HG03342 (cell line): ENCODE measurements at regions not wholly inside any gene's neighbourhood (a gene's known extent, or its start where the extent isn't known, plus 50 kb on each side); places are given as distances from the start of the nearest gene placed in this dataset.
"Not testable (repeated sequence)": the region's sequence is repeated elsewhere in the genome, so short reads cannot be mapped to it uniquely, and the experiment has no call there.

Experiments
- ATAC-seq: cut with Tn5 transposase; IDR thresholded peaks from one replicate; pipeline ENCODE4 v1.9.1; 2021; ENCODE audit warnings: mild to moderate bottlenecking, moderate library complexity; ENCODE audit not compliant: unreplicated experiment

DNA sequence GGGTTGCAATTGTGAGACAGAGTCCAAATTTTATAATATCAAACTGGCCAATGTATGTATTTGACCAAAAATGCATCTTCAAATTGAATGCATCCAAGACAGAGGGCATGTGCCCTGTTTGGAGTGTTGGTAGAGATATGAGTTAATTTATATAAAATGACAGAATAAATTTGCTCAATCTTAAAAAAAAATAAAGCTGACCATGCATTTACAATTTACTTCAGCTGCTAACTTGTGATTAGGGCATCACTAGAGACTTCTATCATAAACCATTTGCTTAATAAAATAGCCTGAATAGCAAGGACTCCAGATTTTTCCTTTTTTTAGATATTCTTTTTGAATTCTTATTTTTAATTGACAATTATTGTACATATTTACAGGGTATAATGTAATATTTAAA lies 1345.8 kb downstream of the CDH11 start:
- no peak for ATAC-seq

DNA sequence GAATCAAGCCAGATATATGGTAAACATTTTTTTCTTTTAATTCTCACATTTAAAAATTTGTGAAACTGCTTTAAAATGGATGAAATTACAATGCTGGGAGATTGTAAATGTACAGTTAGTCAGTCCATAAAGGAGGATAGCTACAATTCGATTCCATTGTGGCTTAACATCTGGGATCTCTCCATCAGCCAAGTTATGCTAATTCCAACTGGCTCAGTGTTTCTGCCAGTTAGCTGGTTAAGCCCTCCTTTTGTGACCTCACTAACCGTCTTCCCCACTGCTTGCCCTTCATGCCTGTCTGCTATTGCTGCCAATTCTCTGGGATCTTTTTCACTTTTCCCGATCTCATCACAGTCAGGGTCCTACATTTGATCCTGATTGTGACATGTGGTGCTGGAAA lies 1347.6 kb downstream of the CDH11 start:
- no peak for ATAC-seq

DNA sequence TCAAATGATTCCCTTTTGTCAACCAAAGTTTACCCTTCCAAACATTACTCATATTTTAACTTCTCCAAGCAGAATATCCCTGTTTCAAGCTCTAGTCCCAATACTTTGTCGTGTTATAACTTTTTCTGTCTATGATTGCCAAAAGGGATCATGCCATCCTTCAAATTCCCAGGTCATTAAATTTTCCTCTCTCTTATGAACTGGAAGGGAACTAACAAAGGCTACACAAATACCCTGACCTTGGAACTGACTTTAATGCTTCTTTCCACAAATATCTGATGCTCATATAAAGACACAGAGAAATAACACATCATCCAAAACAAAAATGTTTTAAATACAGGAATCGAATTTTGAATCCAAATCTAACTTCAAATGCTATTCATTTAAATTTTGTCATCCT lies 1352.7 kb downstream of the CDH11 start:
- no peak for ATAC-seq

DNA sequence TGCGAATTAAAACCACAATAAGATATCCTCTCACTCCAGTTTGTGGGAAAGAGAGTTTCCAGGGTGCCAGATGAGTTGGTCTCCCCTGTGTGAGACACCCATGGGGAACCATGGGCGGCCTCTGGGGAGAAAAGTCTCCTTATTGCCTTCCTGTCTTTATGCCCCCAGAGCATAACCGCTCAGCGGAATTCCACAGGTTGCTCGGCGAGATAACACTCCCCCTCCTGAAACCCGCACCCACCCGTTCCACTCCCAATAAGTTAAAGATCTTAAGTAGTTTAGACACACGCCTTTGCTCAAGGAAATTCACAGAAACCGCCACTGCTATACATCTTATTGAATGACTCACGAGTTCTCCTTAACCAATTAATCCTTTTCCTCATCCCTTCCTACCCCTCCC lies 1361.6 kb downstream of the CDH11 start:
- not testable (repeated sequence) for ATAC-seq

DNA sequence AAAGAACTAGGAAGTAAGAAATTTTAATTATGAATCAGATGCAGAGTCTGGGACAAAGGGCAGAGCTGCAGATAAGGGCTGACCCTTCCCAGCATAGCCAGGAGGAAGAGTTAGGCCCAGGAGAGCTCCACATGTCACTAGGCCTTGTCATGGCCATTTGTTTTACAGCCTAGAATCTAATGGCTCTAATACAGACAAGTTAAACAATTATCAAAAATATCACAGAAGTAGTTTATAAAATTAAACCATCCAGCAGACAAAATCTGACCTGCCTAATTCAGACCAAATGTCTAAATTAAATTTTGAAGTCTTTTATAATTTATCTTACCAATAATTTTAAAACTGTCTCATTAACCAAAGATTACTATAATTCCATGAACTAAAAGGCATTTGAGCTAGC lies 1369.5 kb downstream of the CDH11 start:
- ATAC-seq: no peak

DNA sequence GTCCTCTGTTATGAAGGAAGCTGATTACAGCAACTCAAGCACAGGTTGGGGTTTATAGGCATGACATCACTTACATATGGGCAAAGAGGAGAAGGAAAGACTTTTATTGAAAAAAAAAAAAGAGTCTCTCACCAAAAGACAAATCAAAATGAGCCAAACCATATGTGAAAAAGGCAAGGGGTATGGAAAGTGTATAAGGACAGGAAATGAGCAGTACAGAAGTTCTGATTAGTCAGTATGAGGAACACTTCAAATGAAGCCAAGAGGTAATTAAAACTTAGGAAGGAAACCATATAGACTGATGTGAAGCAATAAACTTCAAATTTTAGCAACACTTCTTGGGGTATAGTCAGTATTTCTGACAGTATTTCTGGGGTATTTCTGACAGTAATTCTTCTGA lies 1372.6 kb downstream of the CDH11 start:
- no peak for ATAC-seq

DNA sequence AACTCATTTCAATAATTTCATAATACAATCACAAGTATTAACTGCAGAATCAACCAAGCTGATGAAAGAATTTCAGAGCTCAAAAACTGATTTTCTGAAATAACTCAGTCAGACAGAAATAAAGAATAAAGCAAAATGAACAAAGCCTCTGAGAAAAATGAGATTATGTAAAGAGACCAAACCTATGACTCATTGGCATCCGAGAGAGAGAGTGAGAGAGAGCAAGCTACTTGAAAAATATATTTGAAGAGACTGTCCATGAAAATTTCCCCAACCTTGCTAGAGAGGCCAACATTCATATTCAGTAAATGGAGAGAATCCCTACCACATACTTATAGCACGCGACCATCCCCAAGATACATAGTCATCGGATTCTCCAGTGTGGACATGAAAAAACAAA lies 1376.4 kb downstream of the CDH11 start:
- ATAC-seq: no peak

DNA sequence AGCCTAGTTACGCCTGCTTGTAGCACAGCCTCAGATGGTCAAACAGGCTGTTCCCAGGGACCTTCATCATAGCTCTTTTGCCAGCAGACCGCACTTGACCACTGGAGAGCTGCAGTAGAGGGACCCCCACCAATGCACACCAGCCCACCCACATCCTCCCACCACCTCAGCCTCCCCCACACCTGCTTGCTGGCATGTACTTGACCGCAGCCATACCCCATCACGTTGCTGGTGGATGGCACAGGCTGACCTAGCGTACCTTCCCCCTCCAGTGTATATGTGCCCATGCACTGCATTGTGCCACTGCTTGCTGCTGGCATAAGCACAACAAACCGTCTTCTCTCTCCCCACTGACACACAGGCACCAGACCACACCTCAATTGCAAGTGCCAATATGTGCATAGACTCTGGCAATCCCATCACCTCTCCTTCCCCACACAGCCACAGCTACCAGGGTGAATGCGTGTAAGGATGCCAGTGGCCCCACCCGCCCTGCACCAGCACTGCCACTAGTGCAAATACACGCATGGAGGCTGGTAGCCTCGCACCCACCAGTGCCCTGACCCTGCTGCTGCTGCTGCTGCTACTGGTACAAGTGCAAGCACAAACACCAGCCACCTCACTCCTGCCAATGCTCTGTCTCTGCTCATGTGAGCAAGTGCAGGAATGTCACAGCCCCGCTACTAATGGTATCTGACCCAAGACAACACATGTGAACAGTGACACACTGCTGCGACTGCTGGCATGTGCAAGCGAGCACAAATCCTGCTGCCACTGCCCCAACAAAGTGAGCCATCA lies 1377.6 kb downstream of the CDH11 start:
- no peak for ATAC-seq

DNA sequence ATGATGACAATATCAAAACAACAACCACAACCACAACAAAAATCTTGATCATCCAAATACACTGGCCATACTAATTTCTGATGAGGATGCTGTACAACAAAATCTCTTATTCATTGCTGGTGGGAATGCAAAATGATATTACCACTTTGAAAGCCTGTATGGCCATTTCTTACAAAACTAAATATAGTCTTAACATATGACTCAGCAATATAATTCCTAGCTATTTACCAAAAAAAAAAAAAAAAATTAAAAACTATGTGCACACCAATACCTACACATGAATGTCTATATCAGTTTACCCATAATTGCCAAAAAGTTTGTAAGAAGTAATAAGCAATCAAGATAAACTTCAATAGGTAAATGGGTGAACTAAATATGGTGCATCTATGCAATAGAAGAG lies 1379.7 kb downstream of the CDH11 start:
- ATAC-seq: no peak

DNA sequence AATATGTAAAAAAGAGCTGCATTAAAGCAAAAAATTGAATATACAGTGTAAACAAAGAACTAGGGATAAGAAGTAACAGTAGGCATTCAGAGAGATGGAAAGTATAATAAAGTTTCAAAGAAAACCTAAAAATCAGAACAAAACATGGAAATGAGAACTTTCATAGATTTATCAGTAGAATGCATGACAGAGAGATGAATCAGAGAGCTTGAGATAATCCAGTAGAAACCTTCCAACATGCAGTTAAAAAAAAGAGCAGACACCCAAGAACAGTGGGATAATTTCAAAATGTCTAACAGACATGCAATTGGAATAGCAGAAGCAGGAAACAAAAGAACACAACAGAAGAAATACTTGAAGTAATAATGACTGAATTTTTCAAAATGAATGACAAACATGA lies 1384.2 kb downstream of the CDH11 start:
- no peak for ATAC-seq

DNA sequence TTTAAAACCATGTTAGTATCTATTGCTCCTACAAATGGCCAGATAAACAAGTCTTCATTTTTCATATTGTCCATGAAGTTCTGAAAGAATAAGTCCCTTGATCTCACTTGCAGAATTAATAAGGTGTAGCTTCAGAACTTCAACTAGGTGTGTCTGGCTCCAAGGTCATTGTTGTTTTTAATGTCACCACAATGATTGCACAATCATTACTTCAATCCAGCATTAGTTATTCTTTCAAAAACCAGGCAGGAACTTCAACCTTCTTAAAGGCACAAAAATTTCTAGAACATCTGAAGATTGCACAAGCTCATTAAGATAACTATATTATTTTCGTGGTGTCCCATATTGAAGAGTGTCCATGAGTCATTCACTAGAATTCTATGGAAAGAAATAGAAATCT lies 1386.4 kb downstream of the CDH11 start:
- ATAC-seq: no peak

DNA sequence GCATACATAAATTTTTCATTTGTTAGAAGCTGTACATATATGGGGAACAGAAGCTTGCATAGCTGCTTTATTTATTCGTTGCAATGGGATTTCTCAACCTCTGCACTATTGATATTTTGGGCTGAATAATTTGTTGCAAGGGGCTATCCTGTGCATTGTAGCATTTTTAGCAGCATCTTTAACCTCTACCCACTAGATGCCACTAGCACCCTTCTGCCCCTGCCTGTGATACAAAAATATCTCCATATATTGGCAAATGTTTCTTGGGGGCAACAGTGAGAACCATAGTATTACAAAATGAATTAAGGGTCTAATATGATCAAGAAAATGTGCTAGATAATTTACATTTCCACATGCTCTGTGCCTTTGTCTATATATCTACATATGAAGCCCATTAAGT lies 1401.0 kb downstream of the CDH11 start:
- no peak for ATAC-seq

DNA sequence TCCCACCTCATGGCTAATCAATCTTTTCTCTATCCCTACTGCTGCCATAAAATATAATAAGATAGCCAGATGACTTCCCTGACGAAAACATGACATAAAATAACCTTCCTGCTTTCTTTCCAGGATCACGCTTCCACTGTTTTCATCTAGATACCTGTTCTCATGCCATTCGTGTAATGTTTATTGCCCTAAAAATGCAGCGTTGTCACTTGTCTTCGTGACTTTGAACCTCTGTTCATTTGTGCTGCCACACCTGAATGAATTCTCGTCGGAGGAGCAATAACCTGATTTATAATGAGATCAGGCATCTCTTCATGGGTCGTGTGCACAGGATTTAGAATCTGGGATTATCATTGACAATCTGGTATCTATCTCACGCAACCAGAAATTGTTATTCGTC lies 1401.9 kb downstream of the CDH11 start:
- ATAC-seq: no peak

DNA sequence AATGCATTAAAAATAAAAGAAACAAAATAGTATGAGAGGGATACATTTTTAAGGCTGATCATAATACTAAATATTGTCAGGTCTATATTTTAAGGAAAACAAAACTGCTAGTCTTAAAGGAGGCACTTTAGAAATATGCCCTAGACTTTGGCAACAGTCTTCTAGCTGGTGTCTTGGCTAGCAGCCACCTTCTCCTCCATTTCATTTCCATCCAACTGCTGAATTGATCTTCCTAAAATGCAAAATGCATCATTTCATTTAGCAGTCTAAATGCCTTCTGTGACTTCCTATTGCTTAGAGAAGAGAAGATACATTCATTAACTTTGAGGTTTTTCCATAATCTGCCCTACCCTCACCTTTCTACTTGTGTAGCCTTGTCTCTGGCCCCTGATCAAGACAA lies 1404.1 kb downstream of the CDH11 start:
- no peak for ATAC-seq

DNA sequence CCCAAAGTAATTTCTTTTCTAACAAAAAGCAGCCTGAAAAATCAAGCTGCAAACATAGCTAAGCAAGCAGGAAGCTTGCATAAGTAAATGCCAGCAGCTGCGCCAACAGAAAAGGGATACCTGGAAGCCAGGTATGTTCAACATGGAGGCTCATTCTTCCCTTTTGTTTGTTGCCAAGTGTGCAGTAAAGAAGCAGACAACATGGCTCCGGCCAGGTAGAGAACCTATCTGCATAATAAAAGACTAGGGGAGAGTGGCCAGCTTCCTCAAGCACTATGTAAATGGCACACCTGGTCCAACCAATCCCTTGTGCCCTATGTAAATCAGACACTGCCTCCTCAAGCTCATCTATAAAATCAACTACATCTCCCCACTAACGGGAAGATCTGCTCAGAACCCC lies 1407.0 kb downstream of the CDH11 start:
- ATAC-seq: no peak

DNA sequence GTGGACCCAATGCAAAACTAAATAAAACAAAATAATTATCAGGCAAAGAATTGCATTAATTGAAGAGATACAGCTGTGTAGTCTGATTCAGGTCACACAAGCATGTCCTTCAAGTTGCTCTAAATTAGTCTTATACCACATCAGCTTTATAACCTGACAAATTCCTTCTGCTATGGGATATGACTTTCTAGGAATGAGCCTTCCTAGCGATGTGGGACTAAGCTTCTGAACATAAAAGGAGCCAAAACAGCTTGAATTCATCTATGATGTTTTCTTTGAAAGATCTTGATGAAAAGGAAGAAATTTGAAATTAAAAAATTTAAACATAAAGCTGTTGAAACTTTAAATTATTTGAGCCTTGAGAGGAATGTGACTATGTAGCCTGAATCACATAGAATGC lies 1409.1 kb downstream of the CDH11 start:
- no peak for ATAC-seq

DNA sequence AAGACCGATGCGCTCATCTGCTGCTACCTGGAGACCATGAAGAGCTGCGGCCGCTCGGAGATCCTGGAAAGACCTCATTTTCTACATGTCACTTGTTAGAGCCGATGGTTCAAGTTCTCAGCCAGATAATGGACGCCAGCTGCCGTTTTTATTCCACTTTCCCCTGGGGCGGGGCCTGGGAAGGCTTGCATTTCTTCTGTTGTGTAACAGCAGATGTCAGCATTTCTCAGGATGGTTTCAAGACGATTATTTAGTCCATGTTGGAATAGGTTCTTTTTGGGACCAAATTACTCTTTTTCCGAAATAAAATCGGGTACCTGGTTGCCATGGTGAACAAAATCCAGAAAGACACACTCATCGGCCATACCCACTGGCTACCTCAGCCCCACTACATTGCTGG lies 1418.3 kb downstream of the CDH11 start:
- ATAC-seq: no peak

DNA sequence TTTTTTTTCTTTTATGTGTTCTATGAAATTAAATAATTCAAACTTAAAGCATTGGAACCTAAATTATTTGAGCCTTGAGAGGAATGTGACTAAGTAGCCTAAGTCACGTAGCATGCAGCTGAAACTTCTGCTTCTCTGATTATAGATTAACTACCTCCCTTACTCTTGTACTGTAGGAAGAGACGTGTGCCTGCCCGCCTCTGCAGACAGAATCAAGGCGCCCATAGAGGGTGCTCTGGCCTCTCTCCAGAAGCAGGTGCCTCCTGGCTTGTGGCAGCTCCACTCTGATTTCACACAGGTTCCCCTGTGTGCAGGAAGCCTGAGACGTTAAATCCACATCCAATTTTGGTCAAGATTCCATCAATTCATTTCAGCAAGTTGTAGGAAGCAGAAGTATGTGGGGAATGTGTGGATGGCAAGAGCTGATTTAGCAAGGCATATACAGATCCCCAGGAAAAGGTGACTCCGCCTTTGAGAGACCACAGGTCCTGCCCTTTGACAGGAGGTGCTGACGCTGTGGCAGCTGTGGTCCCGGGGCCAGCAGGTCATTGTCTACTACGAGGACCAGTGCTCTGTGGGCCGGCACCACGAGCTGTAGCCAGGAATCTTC lies 1418.8 kb downstream of the CDH11 start:
- no peak for ATAC-seq

DNA sequence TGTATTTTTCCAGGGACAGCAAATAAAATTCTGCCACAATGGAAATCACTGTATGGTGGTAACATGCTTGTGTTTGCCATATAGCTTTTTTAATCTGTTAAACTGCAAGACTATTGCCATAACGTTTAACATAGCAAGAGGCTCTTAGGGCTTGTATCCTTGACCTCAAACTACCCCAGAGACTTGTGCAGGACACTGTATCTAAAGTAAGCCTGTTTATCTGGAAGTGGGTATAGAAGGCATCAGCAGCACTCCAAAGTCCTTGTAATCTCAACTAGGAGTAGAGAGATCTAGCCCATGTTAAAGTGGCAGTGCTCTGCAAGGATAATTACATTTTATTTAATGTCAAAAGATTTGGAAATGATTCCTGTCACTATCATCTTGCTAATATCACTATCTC lies 1424.1 kb downstream of the CDH11 start:
- ATAC-seq: no peak

DNA sequence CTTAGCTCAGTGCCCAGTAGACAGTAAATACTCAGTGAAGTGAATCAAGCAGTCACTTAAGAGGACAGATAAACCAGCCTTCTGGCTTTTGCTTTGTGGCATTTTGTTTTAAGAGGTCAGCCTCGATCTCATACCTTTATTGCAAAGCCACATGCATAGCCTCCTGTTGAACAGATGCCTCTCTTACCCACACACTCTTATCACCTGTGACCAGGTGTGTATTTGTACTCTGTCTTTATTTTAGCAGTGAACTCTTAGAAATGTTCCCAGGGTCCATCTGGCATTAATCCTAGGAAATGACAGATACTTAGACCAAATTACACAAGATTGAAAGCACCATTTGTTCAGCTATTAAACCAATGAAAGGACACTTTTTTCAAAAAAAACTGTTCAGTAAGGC lies 1426.5 kb downstream of the CDH11 start:
- no peak for ATAC-seq

DNA sequence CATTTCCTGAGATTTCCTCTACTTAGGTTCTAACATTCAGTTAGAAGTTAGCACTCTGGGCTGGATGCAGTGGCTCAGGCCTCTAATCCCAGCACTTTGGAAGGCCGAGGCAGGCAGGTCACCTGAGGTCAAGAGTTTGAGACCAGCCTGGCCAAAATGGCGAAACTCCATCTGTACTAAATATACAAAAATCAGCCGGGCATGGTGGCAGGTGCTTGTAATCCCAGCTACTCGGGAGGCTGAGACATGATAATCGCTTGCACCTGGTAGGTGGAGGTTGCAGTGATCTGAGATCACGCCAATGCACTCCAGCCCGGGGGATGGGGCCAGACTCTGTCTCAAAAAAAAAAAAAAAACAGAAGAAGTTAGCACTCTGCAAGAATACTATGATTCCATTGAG lies 1430.9 kb downstream of the CDH11 start:
- ATAC-seq: no peak

DNA sequence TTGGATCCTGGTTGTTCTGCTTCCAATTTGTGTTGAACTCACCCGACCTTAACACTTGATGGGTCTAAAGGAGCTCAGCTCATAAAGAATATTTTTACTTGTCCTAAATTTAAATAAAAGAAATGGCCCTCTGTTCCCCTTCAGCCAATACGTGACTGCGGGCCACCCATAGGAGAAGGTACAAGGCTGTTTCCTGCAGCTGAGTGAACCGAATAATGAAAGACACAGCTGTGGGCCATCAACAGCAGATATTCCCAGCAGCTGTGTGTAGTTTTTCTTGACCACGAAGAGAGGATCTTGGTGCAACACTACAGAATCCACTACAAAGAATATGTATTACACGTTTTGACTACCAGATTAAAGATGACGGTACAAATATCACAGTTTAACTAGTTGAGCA lies 1431.6 kb downstream of the CDH11 start:
- ATAC-seq: no peak

DNA sequence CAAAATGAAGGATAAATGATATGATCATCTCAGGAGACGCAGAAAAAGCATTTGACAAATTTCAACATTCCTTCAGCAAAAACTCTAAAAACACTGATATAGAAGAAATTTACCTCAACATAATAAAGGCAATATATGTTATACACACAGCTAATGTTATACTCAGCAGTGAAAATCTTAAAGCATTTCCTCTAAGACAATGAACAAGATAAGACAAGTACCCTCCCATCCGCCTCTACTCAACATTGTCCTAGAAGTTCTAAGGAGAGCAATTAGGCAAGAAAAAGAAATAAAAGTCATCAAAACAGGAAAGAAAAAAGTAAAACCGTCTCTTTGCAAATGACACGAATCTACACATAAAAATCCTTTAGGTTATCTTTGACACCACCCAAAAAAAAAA lies 1432.8 kb downstream of the CDH11 start:
- no peak for ATAC-seq
